ENCODE measurements at regions not wholly inside any gene's neighbourhood (a gene's known extent, or its start where the extent isn't known, plus 50 kb on each side); places are given as distances from the start of the nearest gene placed in this dataset.

DNA sequence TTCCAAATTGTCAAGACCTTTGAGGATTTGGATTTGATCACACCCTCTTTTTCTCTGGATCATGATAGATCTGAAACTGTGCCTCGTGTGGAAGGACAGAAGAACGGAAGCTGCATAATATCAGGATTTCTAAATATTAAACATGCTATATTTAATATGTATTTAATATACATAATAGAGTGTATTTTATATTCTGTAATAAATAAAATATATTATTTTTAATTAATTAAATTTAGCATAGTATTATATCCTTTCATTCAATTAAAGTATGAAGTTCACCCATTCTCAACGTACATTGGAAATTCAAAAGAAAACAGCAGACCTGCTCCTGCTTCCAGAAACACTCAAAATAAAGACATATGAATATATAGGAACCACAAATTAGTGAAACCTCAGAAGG lies 70.6 kb upstream of the GLIS3 start:
- DNase-seq (ENCODE audit: extremely low spot score) = no peak
- POLR2A ChIA-PET = no interaction called here
- CTCF ChIA-PET = interaction anchor here (1.1 kb wide), 1 partner anchor 12 kb away, joined by 3 read pairs; no protein-coding TSS in a partner anchor

GRCh38 chr9:4366591-4367330 lies 66.9 kb upstream of the GLIS3 start:
- DNase-seq (ENCODE audit: extremely low spot score) = peak; percentile 53
- ChIA-PET POLR2A (no interaction called here), CTCF (interaction anchor here (0.6 to 1.8 kb wide), 6 partner anchors 48 to 1563 kb away, joined by 3 to 9 read pairs (median 4); no protein-coding TSS in a partner anchor)
- TF ChIP-seq TARDBP (IDR thresholded peaks at IDR 0.05) (no peak), ELF4 (IDR thresholded peaks at IDR 0.05) (no peak), NFRKB (IDR thresholded peaks at IDR 0.05) (no peak), LEF1 (IDR thresholded peaks at IDR 0.05; ENCODE audit: borderline replicate concordance) (no peak), FOXA1 (IDR thresholded peaks at IDR 0.05) (no peak), SUZ12 (IDR thresholded peaks at IDR 0.05) (no peak), ZNF384 (IDR thresholded peaks at IDR 0.05) (no peak), ARNT (IDR thresholded peaks at IDR 0.05) (no peak), FOXK2 (IDR thresholded peaks at IDR 0.05) (no peak), HDGF (IDR thresholded peaks at IDR 0.05; ENCODE audit: borderline replicate concordance) (no peak), CTBP1 (IDR thresholded peaks at IDR 0.05; ENCODE audit: borderline replicate concordance) (no peak), SP1 (IDR thresholded peaks at IDR 0.05) (no peak), BHLHE40 (IDR thresholded peaks at IDR 0.05; ENCODE audit: borderline replicate concordance) (no peak)
- TF ChIP-seq, protein P1, sequence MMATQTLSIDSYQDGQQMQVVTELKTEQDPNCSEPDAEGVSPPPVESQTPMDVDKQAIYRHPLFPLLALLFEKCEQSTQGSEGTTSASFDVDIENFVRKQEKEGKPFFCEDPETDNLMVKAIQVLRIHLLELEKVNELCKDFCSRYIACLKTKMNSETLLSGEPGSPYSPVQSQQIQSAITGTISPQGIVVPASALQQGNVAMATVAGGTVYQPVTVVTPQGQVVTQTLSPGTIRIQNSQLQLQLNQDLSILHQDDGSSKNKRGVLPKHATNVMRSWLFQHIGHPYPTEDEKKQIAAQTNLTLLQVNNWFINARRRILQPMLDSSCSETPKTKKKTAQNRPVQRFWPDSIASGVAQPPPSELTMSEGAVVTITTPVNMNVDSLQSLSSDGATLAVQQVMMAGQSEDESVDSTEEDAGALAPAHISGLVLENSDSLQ (IDR thresholded peaks at IDR 0.05) = no peak

More for the DNA sequence above, 70.6 kb upstream of the GLIS3 start:
- TF ChIP-seq SP1 (IDR thresholded peaks at IDR 0.05) (no peak), ELF4 (IDR thresholded peaks at IDR 0.05) (no peak), HDGF (IDR thresholded peaks at IDR 0.05; ENCODE audit: borderline replicate concordance) (no peak), FOXK2 (IDR thresholded peaks at IDR 0.05) (no peak), FOXA1 (IDR thresholded peaks at IDR 0.05) (no peak), LEF1 (IDR thresholded peaks at IDR 0.05; ENCODE audit: borderline replicate concordance) (no peak), SUZ12 (IDR thresholded peaks at IDR 0.05) (no peak), ARNT (IDR thresholded peaks at IDR 0.05) (no peak), BHLHE40 (IDR thresholded peaks at IDR 0.05; ENCODE audit: borderline replicate concordance) (no peak), TARDBP (IDR thresholded peaks at IDR 0.05) (no peak)

GRCh38 chr9:4365055-4365454 lies 65.2 kb upstream of the GLIS3 start:
- no peak for TF ChIP-seq FOXA1 (IDR thresholded peaks at IDR 0.05)
- TF ChIP-seq FOXM1 (IDR thresholded peaks at IDR 0.05; ENCODE audit: borderline replicate concordance) = no peak
- TF ChIP-seq L3MBTL2 (conservative IDR thresholded peaks at IDR 0.05) = no peak
- TF ChIP-seq LEF1 (IDR thresholded peaks at IDR 0.05; ENCODE audit: borderline replicate concordance) = no peak
- no peak for TF ChIP-seq SUZ12 (IDR thresholded peaks at IDR 0.05)
- TF ChIP-seq CTBP1 (IDR thresholded peaks at IDR 0.05; ENCODE audit: borderline replicate concordance) = no peak
- CTCF ChIA-PET = no interaction called here
- DNase-seq (ENCODE audit: extremely low spot score) = no peak
- POLR2A ChIA-PET = no interaction called here

DNA sequence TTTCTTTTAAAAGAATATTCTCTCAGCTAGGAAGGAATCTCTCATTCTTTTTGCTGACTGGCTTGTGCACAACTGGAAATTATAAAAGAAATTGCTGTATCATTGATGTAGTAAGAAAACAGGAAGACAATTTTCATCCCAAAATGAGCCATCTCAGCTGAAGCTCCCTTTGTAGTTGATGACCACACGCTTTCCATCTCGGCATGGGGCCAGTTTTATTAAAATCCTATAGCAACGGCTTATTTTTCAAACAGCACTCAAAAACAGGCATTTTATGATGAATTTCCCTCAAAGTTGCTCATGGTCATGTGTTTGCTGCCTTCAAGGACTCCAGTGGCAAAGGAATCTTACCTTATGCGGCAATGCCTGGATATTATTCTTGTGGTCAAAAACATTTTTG lies 62.4 kb upstream of the GLIS3 start:
- ChIA-PET CTCF (interaction anchor here (0.6 to 0.7 kb wide), 2 partner anchors 285 to 1487 kb away, joined by 3 read pairs; no protein-coding TSS in a partner anchor), POLR2A (no interaction called here)
- TF ChIP-seq ELF4 (IDR thresholded peaks at IDR 0.05) = no peak
- TF ChIP-seq LEF1 (IDR thresholded peaks at IDR 0.05; ENCODE audit: borderline replicate concordance) = no peak
- TF ChIP-seq, protein P1 (IDR thresholded peaks at IDR 0.05) = no peak
- TF ChIP-seq NFRKB (IDR thresholded peaks at IDR 0.05) = no peak
- TF ChIP-seq SP1 (IDR thresholded peaks at IDR 0.05) = no peak
- TF ChIP-seq ARNT (IDR thresholded peaks at IDR 0.05) = no peak
- DNase-seq (ENCODE audit: extremely low spot score) = no peak

GRCh38 chr9:4359016-4359415 lies 59.1 kb upstream of the GLIS3 start:
- CTCF ChIA-PET = no interaction called here
- TF ChIP-seq LEF1 (IDR thresholded peaks at IDR 0.05; ENCODE audit: borderline replicate concordance) = no peak
- no peak for TF ChIP-seq FOXA1 (IDR thresholded peaks at IDR 0.05)
- TF ChIP-seq L3MBTL2 (conservative IDR thresholded peaks at IDR 0.05) = no peak
- TF ChIP-seq TARDBP (IDR thresholded peaks at IDR 0.05) = no peak
- TF ChIP-seq HDGF (IDR thresholded peaks at IDR 0.05; ENCODE audit: borderline replicate concordance) = no peak
- TF ChIP-seq, protein P1 (IDR thresholded peaks at IDR 0.05) = no peak
- no peak for TF ChIP-seq SUZ12 (IDR thresholded peaks at IDR 0.05)
- TF ChIP-seq FOXM1 (IDR thresholded peaks at IDR 0.05; ENCODE audit: borderline replicate concordance) = no peak
- TF ChIP-seq ZNF384 (IDR thresholded peaks at IDR 0.05) = no peak
- no peak for TF ChIP-seq SP1 (IDR thresholded peaks at IDR 0.05)
- TF ChIP-seq ELF4 (IDR thresholded peaks at IDR 0.05) = no peak
- no peak for TF ChIP-seq BHLHE40 (IDR thresholded peaks at IDR 0.05; ENCODE audit: borderline replicate concordance)
- POLR2A ChIA-PET = no interaction called here
- no peak for DNase-seq (ENCODE audit: extremely low spot score)

- no peak for DNase-seq (ENCODE audit: extremely low spot score)
- no peak for TF ChIP-seq LEF1 (IDR thresholded peaks at IDR 0.05; ENCODE audit: borderline replicate concordance)
- no peak for TF ChIP-seq FOXK2 (IDR thresholded peaks at IDR 0.05)
- no peak for TF ChIP-seq SUZ12 (IDR thresholded peaks at IDR 0.05)
- TF ChIP-seq ELF4 (IDR thresholded peaks at IDR 0.05) = no peak
- TF ChIP-seq FOXM1 (IDR thresholded peaks at IDR 0.05; ENCODE audit: borderline replicate concordance) = no peak
- no peak for TF ChIP-seq NFRKB (IDR thresholded peaks at IDR 0.05)
- TF ChIP-seq L3MBTL2 (conservative IDR thresholded peaks at IDR 0.05) = no peak
- TF ChIP-seq CTBP1 (IDR thresholded peaks at IDR 0.05; ENCODE audit: borderline replicate concordance) = no peak
- TF ChIP-seq SP1 (IDR thresholded peaks at IDR 0.05) = no peak
- no peak for TF ChIP-seq FOXA1 (IDR thresholded peaks at IDR 0.05)
- TF ChIP-seq ZNF384 (IDR thresholded peaks at IDR 0.05) = no peak
- TF ChIP-seq ARNT (IDR thresholded peaks at IDR 0.05) = no peak
- TF ChIP-seq, protein P1 (IDR thresholded peaks at IDR 0.05) = no peak
- ChIA-PET CTCF (no interaction called here), POLR2A (no interaction called here)
Measured at GRCh38 chr9:4357929-4358328, 58.1 kb upstream of the GLIS3 start.
